BJ (cell line): ENCODE measurements at regions not wholly inside any gene's neighbourhood (a gene's known extent, or its start where the extent isn't known, plus 50 kb on each side); places are given as distances from the start of the nearest gene placed in this dataset.

Experiments used
- CTCF ChIA-PET: fragments of 350-600 bp; formaldehyde crosslinking; extraction: SDS; loops from one replicate; lab custom pipeline; 2021; ENCODE audit warnings: antibody characterized with exemption, inconsistent platforms; lab: Yijun Ruan, JAX
- POLR2A ChIA-PET: fragments of 300-600 bp; sonication (Branson Sonifier 250); formaldehyde crosslinking; extraction: SDS; loops from one replicate; lab custom pipeline; 2021; ENCODE audit warnings: antibody characterized with exemption; lab: Charles Lee
- DNase-seq: peaks from one replicate; pipeline ENCODE4 v3.0.0-alpha.2; 2011; ENCODE audit warnings: low read depth
- H3K27me3 ChIP-seq: 2 replicates; pipeline ENCODE4 v1.6.0; 2011; ENCODE audit warnings: low read length; ENCODE audit not compliant: control insufficient read depth, insufficient read depth
- H3K36me3 ChIP-seq: 2 replicates; pipeline ENCODE4 v1.5.1; 2011; ENCODE audit warnings: low read length; ENCODE audit not compliant: control insufficient read depth, insufficient read depth
- H3K4me3 ChIP-seq: 2 replicates; pipeline ENCODE4 v1.5.1; 2011; ENCODE audit warnings: low read depth, mild to moderate bottlenecking, control low read depth, low read length
- CTCF ChIP-seq: IDR thresholded peaks from 2 replicates; pipeline ENCODE4 v1.5.1; 2011; ENCODE audit warnings: low read depth, mild to moderate bottlenecking, control low read depth, inconsistent platforms, low read length, moderate library complexity; ENCODE audit not compliant: insufficient read depth

- ChIA-PET CTCF (no interaction called here), POLR2A (no interaction called here)
- no peak for DNase-seq
- H3K36me3 ChIP-seq, result no peaks in the 10 kb centered on the region
- no peak for TF ChIP-seq CTCF
- no peaks in the 10 kb centered on the region; the same call in none of the 2 replicates for H3K27me3 ChIP-seq
- H3K4me3 ChIP-seq, result no peak overlapping the region
Observed at GRCh38 chr10:92768104-92768503, 78.3 kb downstream of the HHEX start.

- peaks cover 4% of the 10 kb centered on the region for H3K27me3 ChIP-seq
- DNase-seq, result no peak
- ChIA-PET CTCF (no interaction called here), POLR2A (no interaction called here)
- H3K4me3 ChIP-seq, result no peak overlapping the region
- H3K36me3 ChIP-seq, result no peaks in the 10 kb centered on the region
- TF ChIP-seq CTCF, result no peak
Observed at GRCh38 chr10:92773776-92774175, 74.5 kb upstream of the EXOC6 start.

- peaks cover 4% of the 10 kb centered on the region for H3K27me3 ChIP-seq
- H3K4me3 ChIP-seq, result no peak overlapping the region
- ChIA-PET POLR2A (no interaction called here), CTCF (interaction anchor here (1.1 kb wide), 1 partner anchor 65 kb away, joined by 3 read pairs; no protein-coding TSS in a partner anchor)
- no peak for TF ChIP-seq CTCF
- no peaks in the 10 kb centered on the region for H3K36me3 ChIP-seq
- no peak for DNase-seq
Observed at GRCh38 chr10:92778091-92778490, 70.2 kb upstream of the EXOC6 start.

- Histone ChIP-seq H3K36me3 (no peaks in the 10 kb centered on the region), H3K27me3 (peaks cover 5% of the 10 kb centered on the region), H3K4me3 (no peak overlapping the region)
- POLR2A ChIA-PET, result no interaction called here
- CTCF ChIA-PET, result no interaction called here
- no peak for DNase-seq
- no peak for TF ChIP-seq CTCF
Observed at GRCh38 chr10:92785118-92785517, 63.2 kb upstream of the EXOC6 start.

- no peak for DNase-seq
- TF ChIP-seq CTCF, result no peak
- POLR2A ChIA-PET, result no interaction called here
- Histone ChIP-seq H3K36me3 (no peaks in the 10 kb centered on the region), H3K4me3 (no peak overlapping the region), H3K27me3 (peaks cover 7% of the 10 kb centered on the region)
- CTCF ChIA-PET, result no interaction called here
Observed at GRCh38 chr10:92787557-92788152, 60.7 kb upstream of the EXOC6 start.
